ENCODE measurements at regions not wholly inside any gene's neighbourhood (a gene's known extent, or its start where the extent isn't known, plus 50 kb on each side); places are given as distances from the start of the nearest gene placed in this dataset.
"Not testable (repeated sequence)": the region's sequence is repeated elsewhere in the genome, so short reads cannot be mapped to it uniquely, and the experiment has no call there.

GRCh38 chr5:21398511-21398910 is 1410.5 kb upstream of the CDH18 start:
- H3K27ac ChIP-seq, result no peak overlapping the region
- intact Hi-C loops (cut with DNase I), result no loop called here
- ATAC-seq, result no peak
- H3K27me3 ChIP-seq, result no peaks in the 10 kb centered on the region
- no peaks in the 10 kb centered on the region for H3K9me3 ChIP-seq
- TF ChIP-seq POLR2A (IDR thresholded peaks at IDR 0.05) (no peak), CTCF (IDR thresholded peaks at IDR 0.05) (no peak)
- H3K36me3 ChIP-seq (replicated peaks in 1 of 2; ENCODE audit: insufficient read depth in 1 of 2, low read depth in 2 of 2), result no peaks in the 10 kb centered on the region
- 41 to 44% methylated on average over 3 of the region's 3 CpGs for WGBS, 2 donors
- no peak overlapping the region for H3K4me3 ChIP-seq
- no peak for DNase-seq
- H3K4me1 ChIP-seq, result no peaks in the 10 kb centered on the region

GRCh38 chr5:21397693-21398092 is 1409.7 kb upstream of the CDH18 start:
- 72 to 92% methylated on average over 2 of the region's 2 CpGs for WGBS, 2 donors
- H3K4me1 ChIP-seq, result no peaks in the 10 kb centered on the region
- DNase-seq (no peak), ATAC-seq (no peak)
- H3K27me3 ChIP-seq, result no peaks in the 10 kb centered on the region
- H3K36me3 ChIP-seq (replicated peaks in 1 of 2; ENCODE audit: insufficient read depth in 1 of 2, low read depth in 2 of 2), result no peaks in the 10 kb centered on the region
- H3K9me3 ChIP-seq, result no peaks in the 10 kb centered on the region
- no peak overlapping the region for H3K4me3 ChIP-seq
- TF ChIP-seq CTCF (IDR thresholded peaks at IDR 0.05) (no peak), POLR2A (IDR thresholded peaks at IDR 0.05) (no peak)
- H3K27ac ChIP-seq, result no peak overlapping the region
- intact Hi-C loops (cut with DNase I), result no loop called here

GRCh38 chr5:21391506-21391905 is 1403.5 kb upstream of the CDH18 start:
- TF ChIP-seq POLR2A (IDR thresholded peaks at IDR 0.05) (no peak), CTCF (IDR thresholded peaks at IDR 0.05) (peak in 2 of 7 experiments; percentile 13 to 14)
- WGBS, 2 donors, result 22 to 32% methylated on average over 1 of the region's 1 CpG
- DNase-seq (no peak), ATAC-seq (no peak)
- Histone ChIP-seq H3K4me1 (no peaks in the 10 kb centered on the region), H3K9me3 (no peaks in the 10 kb centered on the region), H3K27ac (no peak overlapping the region), H3K4me3 (no peak overlapping the region), H3K36me3 (replicated peaks in 1 of 2; ENCODE audit: insufficient read depth in 1 of 2, low read depth in 2 of 2) (no peaks in the 10 kb centered on the region), H3K27me3 (no peaks in the 10 kb centered on the region)
- intact Hi-C loops (cut with DNase I), result no loop called here

- intact Hi-C loops (cut with DNase I); H3K4me3 ChIP-seq; H3K27me3 ChIP-seq; ATAC-seq; H3K4me1 ChIP-seq; DNase-seq; H3K9me3 ChIP-seq; H3K27ac ChIP-seq; H3K36me3 ChIP-seq (replicated peaks in 1 of 2; ENCODE audit: insufficient read depth in 1 of 2, low read depth in 2 of 2): not testable (repeated sequence)
These were observed 1372.8 kb upstream of the CDH18 start for GRCh38 chr5:21360754-21361153.

- intact Hi-C loops (cut with DNase I); ATAC-seq; H3K27me3 ChIP-seq; H3K36me3 ChIP-seq (replicated peaks in 1 of 2; ENCODE audit: insufficient read depth in 1 of 2, low read depth in 2 of 2); H3K4me3 ChIP-seq; H3K4me1 ChIP-seq; H3K27ac ChIP-seq; H3K9me3 ChIP-seq: not testable (repeated sequence)
- WGBS, 2 donors, result 56 to 65% methylated on average over 2 to 3 of the region's 3 CpGs
- peak in 1 of 4 donors; percentile 13 for DNase-seq
These were observed 1353.9 kb upstream of the CDH18 start for GRCh38 chr5:21341948-21342261.

- H3K36me3 ChIP-seq (replicated peaks in 1 of 2; ENCODE audit: insufficient read depth in 1 of 2, low read depth in 2 of 2); H3K4me1 ChIP-seq; H3K4me3 ChIP-seq; DNase-seq; ATAC-seq; H3K9me3 ChIP-seq; H3K27ac ChIP-seq; intact Hi-C loops (cut with DNase I); H3K27me3 ChIP-seq: not testable (repeated sequence)
- WGBS, 2 donors, result 50% methylated on average over 2 of the region's 68 CpGs; no CpG with 5 or more reads in 1 of the 2 donors
- peak in 1 of 3 donors; percentile 6 for TF ChIP-seq POLR2A (IDR thresholded peaks at IDR 0.05)
These were observed 1353.4 kb upstream of the CDH18 start for GRCh38 chr5:21341203-21341947.

GRCh38 chr5:21340233-21340632 is 1352.2 kb upstream of the CDH18 start:
- H3K27me3 ChIP-seq; H3K36me3 ChIP-seq (replicated peaks in 1 of 2; ENCODE audit: insufficient read depth in 1 of 2, low read depth in 2 of 2); H3K9me3 ChIP-seq; H3K27ac ChIP-seq; DNase-seq; H3K4me3 ChIP-seq; H3K4me1 ChIP-seq; ATAC-seq; intact Hi-C loops (cut with DNase I): not testable (repeated sequence)
- 21 to 27% methylated on average over 2 of the region's 3 CpGs for WGBS, 2 donors

GRCh38 chr5:21336478-21336877 is 1348.5 kb upstream of the CDH18 start:
- H3K9me3 ChIP-seq; ATAC-seq; H3K4me1 ChIP-seq; H3K27me3 ChIP-seq; H3K4me3 ChIP-seq; DNase-seq; H3K27ac ChIP-seq; intact Hi-C loops (cut with DNase I); H3K36me3 ChIP-seq (replicated peaks in 1 of 2; ENCODE audit: insufficient read depth in 1 of 2, low read depth in 2 of 2): not testable (repeated sequence)
- WGBS, 2 donors, result 0% methylated on average over 1 of the region's 1 CpG

- H3K36me3 ChIP-seq (replicated peaks in 1 of 2; ENCODE audit: insufficient read depth in 1 of 2, low read depth in 2 of 2); DNase-seq; ATAC-seq; H3K4me1 ChIP-seq; H3K9me3 ChIP-seq; H3K27me3 ChIP-seq; H3K27ac ChIP-seq; H3K4me3 ChIP-seq; intact Hi-C loops (cut with DNase I): not testable (repeated sequence)
- 71 to 91% methylated on average over 3 of the region's 3 CpGs for WGBS, 2 donors
These were observed 1327.4 kb upstream of the CDH18 start for GRCh38 chr5:21315376-21315775.
